ENCODE measurements at regions not wholly inside any gene's neighbourhood (a gene's known extent, or its start where the extent isn't known, plus 50 kb on each side); places are given as distances from the start of the nearest gene placed in this dataset.

DNA sequence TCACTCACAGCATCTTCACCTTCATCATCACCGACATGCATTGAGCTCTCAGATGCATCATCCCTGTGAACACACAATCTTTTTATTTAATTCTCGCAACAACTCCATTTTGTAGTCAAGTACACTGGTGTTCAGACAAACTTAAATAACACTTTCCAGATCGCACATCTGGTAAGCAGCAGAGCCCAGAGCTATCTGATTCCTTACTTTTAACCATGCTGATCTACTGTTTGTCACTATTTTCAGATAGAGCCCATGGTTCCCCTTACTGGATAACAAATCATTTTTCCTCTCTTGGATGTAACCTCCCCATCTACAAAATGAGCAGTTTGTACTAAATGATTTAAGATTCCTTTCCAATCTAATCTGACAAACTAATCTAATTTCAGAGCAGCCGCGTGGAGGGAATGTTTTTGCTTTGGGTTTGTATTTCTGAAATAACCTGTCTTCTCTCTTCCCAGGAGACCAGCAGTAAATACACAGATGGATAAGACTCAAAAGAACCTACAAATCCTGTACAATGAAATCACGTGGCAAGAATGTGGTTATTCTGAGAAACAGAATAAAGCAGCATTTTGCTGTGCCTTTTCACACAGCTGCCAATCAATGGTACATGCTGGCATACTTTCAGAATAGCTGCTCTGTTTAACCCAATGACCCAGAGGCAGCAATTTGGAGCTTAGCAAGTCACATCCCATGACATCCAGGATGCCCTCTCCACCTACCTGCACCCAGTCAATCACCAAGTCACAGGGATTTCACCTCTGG is 72.9 kb upstream of the CCL2 start:
- H3K27ac ChIP-seq (ENCODE audit: low read length), result no peak overlapping the region
- WGBS, result 62% methylated on average over 6 of the region's 6 CpGs
- H3K27me3 ChIP-seq (ENCODE audit: control insufficient read depth, insufficient read depth), result no peaks in the 10 kb centered on the region
- intact Hi-C loops (cut with DNase I), result no loop called here
- DNase-seq (no peak), ATAC-seq (no peak)
- H3K9me3 ChIP-seq (ENCODE audit: control insufficient read depth, low read length), result no peaks in the 10 kb centered on the region
- no peaks in the 10 kb centered on the region for H3K4me1 ChIP-seq (ENCODE audit: control insufficient read depth, insufficient read depth, low read length)
- H3K4me3 ChIP-seq (ENCODE audit: low read length), result no peak overlapping the region

GRCh38 chr17:34195987-34196386 is 59.1 kb upstream of the CCL2 start:
- no peaks in the 10 kb centered on the region for H3K27me3 ChIP-seq (ENCODE audit: control insufficient read depth, insufficient read depth)
- no peak overlapping the region for H3K4me3 ChIP-seq (ENCODE audit: low read length)
- intact Hi-C loops (cut with DNase I), result no loop called here
- no peak overlapping the region for H3K27ac ChIP-seq (ENCODE audit: low read length)
- H3K9me3 ChIP-seq (ENCODE audit: control insufficient read depth, low read length), result no peaks in the 10 kb centered on the region
- no peak for ATAC-seq
- 81% methylated on average over 3 of the region's 3 CpGs for WGBS
- DNase-seq, result peak in 1 of 3 donors; percentile 10
- no peaks in the 10 kb centered on the region for H3K4me1 ChIP-seq (ENCODE audit: control insufficient read depth, insufficient read depth, low read length)

DNA sequence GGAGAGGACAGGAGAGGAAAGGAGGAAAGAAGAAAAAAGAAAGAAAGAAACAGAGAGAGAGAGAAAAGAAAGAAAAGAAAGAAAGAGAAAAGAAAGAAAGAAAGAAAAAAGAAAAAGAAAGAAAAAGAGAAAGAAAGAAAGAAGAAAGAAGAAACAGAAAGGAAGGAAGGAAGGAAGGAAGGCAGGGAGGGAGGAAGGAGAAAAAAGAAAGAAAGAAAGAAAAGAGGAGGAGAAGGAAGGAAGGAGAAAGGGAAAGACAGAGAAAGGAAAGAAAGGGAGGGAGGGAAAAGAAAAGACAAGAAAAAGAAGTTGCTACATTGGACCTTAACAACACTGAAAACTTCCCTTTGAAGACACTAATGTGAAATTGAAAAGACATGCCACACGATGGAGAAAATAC is 56.6 kb upstream of the CCL2 start:
- H3K9me3 ChIP-seq (ENCODE audit: control insufficient read depth, low read length), result peaks cover 3% of the 10 kb centered on the region
- no peak overlapping the region for H3K4me3 ChIP-seq (ENCODE audit: low read length)
- no peaks in the 10 kb centered on the region for H3K4me1 ChIP-seq (ENCODE audit: control insufficient read depth, insufficient read depth, low read length)
- ATAC-seq, result no peak
- no peaks in the 10 kb centered on the region for H3K27me3 ChIP-seq (ENCODE audit: control insufficient read depth, insufficient read depth)
- intact Hi-C loops (cut with DNase I), result loop anchor here in 1 of 4 donors (2.0 kb wide), 2 partner anchors 108 to 164 kb away; partner anchors contain the start of gene CCL1
- H3K27ac ChIP-seq (ENCODE audit: low read length), result no peak overlapping the region
- no peak for DNase-seq
- 57% methylated on average over 1 of the region's 1 CpG for WGBS

GRCh38 chr17:34199454-34199853 is 55.6 kb upstream of the CCL2 start:
- intact Hi-C loops (cut with DNase I), result loop anchor here in 2 of 4 donors (1.0 to 2.0 kb wide), 3 partner anchors 107 to 163 kb away; partner anchors contain the start of gene CCL1 (in 1 of the 2)
- Histone ChIP-seq H3K27ac (ENCODE audit: low read length) (no peak overlapping the region), H3K9me3 (ENCODE audit: control insufficient read depth, low read length) (peaks cover 3% of the 10 kb centered on the region), H3K4me3 (ENCODE audit: low read length) (no peak overlapping the region), H3K27me3 (ENCODE audit: control insufficient read depth, insufficient read depth) (no peaks in the 10 kb centered on the region), H3K4me1 (ENCODE audit: control insufficient read depth, insufficient read depth, low read length) (no peaks in the 10 kb centered on the region)
- no peak for DNase-seq
- WGBS, result 34% methylated on average over 7 of the region's 7 CpGs
- ATAC-seq, result no peak

DNA sequence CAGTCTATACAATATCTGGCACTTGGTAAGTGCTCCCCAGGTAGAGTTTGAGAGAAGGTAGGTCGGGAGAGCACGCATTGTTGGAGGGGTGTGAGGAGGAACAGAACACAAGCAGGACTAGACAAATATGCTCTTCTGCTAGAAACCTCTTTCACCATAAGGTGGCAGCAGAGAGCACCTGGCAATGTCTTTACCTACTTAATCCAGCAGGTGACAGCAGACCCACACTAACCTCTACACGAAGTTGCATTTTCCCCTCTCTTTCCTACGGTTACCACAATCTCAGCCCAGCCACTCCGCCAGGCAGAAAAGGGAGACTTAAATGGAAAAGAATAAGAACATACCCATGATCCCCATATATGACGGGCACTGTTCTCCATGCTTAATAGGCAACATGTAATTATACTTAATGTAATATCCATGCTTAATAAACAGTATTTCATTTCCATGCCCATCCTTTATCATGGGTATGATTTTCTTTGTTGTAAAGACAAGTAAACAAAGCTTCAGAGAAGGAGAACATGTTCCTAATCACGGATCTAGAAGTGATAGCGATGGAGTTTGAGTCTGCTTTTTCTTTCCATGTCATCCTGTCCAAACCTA is 55.1 kb upstream of the CCL2 start:
- H3K27ac ChIP-seq (ENCODE audit: low read length), result no peak overlapping the region
- peaks cover 3% of the 10 kb centered on the region for H3K9me3 ChIP-seq (ENCODE audit: control insufficient read depth, low read length)
- DNase-seq (peak; percentile 56 to 77 (median 66)), ATAC-seq (peak; percentile 93 to 94)
- H3K27me3 ChIP-seq (ENCODE audit: control insufficient read depth, insufficient read depth), result no peaks in the 10 kb centered on the region
- intact Hi-C loops (cut with DNase I), result loop anchor here (1.0 to 5.0 kb wide), 5 partner anchors 107 to 163 kb away; partner anchors contain the start of gene CCL1 (in 1 of the 4)
- no peaks in the 10 kb centered on the region for H3K4me1 ChIP-seq (ENCODE audit: control insufficient read depth, insufficient read depth, low read length)
- 10% methylated on average over 8 of the region's 8 CpGs for WGBS
- no peak overlapping the region for H3K4me3 ChIP-seq (ENCODE audit: low read length)

DNA sequence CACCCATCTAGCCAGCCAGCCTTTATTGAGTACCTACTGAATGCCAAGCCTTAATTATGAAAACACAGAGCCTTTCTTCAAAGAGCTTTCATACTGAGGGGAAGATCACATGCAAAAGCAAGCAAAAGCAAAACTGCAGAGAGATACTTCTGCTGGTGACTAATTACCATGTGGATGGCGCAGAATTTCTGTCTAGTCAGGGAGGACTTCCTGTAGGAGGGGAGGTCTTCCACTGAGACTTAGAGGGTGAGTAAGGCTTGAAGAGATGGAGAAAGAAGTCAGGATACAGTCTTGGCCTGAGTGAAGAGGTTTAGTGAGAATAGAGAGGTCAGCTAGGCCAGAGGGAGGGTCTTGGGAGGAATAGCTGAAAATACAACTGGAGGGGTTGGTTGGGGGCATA is 53.9 kb upstream of the CCL2 start:
- no peaks in the 10 kb centered on the region for H3K4me1 ChIP-seq (ENCODE audit: control insufficient read depth, insufficient read depth, low read length)
- no peaks in the 10 kb centered on the region for H3K27me3 ChIP-seq (ENCODE audit: control insufficient read depth, insufficient read depth)
- WGBS, result 88% methylated on average over 1 of the region's 1 CpG
- peaks cover 3% of the 10 kb centered on the region for H3K9me3 ChIP-seq (ENCODE audit: control insufficient read depth, low read length)
- H3K27ac ChIP-seq (ENCODE audit: low read length), result no peak overlapping the region
- no peak for ATAC-seq
- DNase-seq, result no peak
- H3K4me3 ChIP-seq (ENCODE audit: low read length), result no peak overlapping the region
- intact Hi-C loops (cut with DNase I), result loop anchor here in 3 of 4 donors (2.0 to 5.0 kb wide), 2 partner anchors 106 kb away; no protein-coding TSS in a partner anchor

GRCh38 chr17:34201767-34202166 is 53.3 kb upstream of the CCL2 start:
- intact Hi-C loops (cut with DNase I), result loop anchor here in 3 of 4 donors (2.0 to 5.0 kb wide), 2 partner anchors 105 to 106 kb away; no protein-coding TSS in a partner anchor
- Histone ChIP-seq H3K27me3 (ENCODE audit: control insufficient read depth, insufficient read depth) (no peaks in the 10 kb centered on the region), H3K27ac (ENCODE audit: low read length) (no peak overlapping the region), H3K9me3 (ENCODE audit: control insufficient read depth, low read length) (peaks cover 3% of the 10 kb centered on the region), H3K4me1 (ENCODE audit: control insufficient read depth, insufficient read depth, low read length) (peaks cover 4% of the 10 kb centered on the region), H3K4me3 (ENCODE audit: low read length) (no peak overlapping the region)
- ATAC-seq (no peak), DNase-seq (no peak)
- WGBS, result 85% methylated on average over 4 of the region's 4 CpGs

- Histone ChIP-seq H3K4me3 (ENCODE audit: low read length) (no peak overlapping the region), H3K4me1 (ENCODE audit: control insufficient read depth, insufficient read depth, low read length) (peaks cover 4% of the 10 kb centered on the region), H3K27ac (ENCODE audit: low read length) (no peak overlapping the region), H3K27me3 (ENCODE audit: control insufficient read depth, insufficient read depth) (no peaks in the 10 kb centered on the region), H3K9me3 (ENCODE audit: control insufficient read depth, low read length) (peaks cover 3% of the 10 kb centered on the region)
- DNase-seq (no peak), ATAC-seq (peak in 1 of 2 donors; percentile 31)
- WGBS, result 62% methylated on average over 4 of the region's 4 CpGs
- intact Hi-C loops (cut with DNase I), result loop anchor here in 2 of 4 donors (5.0 kb wide), 1 partner anchor 104 kb away; no protein-coding TSS in a partner anchor
Observed at GRCh38 chr17:34203018-34203638, 52.0 kb upstream of the CCL2 start.

- WGBS, result 95% methylated on average over 5 of the region's 5 CpGs
- no peak overlapping the region for H3K4me3 ChIP-seq (ENCODE audit: low read length)
- intact Hi-C loops (cut with DNase I), result loop anchor here in 2 of 4 donors (5.0 kb wide), 1 partner anchor 103 kb away; no protein-coding TSS in a partner anchor
- peaks cover 4% of the 10 kb centered on the region for H3K4me1 ChIP-seq (ENCODE audit: control insufficient read depth, insufficient read depth, low read length)
- H3K27me3 ChIP-seq (ENCODE audit: control insufficient read depth, insufficient read depth), result no peaks in the 10 kb centered on the region
- DNase-seq, result no peak
- no peak for ATAC-seq
- H3K27ac ChIP-seq (ENCODE audit: low read length), result no peak overlapping the region
- peaks cover 3% of the 10 kb centered on the region for H3K9me3 ChIP-seq (ENCODE audit: control insufficient read depth, low read length)
Observed at GRCh38 chr17:34204402-34204801, 50.7 kb upstream of the CCL2 start.
